HCT116 (cell line): ENCODE measurements at regions not wholly inside any gene's neighbourhood (a gene's known extent, or its start where the extent isn't known, plus 50 kb on each side); places are given as distances from the start of the nearest gene placed in this dataset.

ENCODE experiments used
- FOSL1 ChIP-seq: IDR thresholded peaks from 2 replicates; pipeline ENCODE4 v1.6.1; 2012; ENCODE audit warnings: low read depth
- JUND ChIP-seq: IDR thresholded peaks from 2 replicates; pipeline ENCODE4 v1.6.1; 2012
- MAX ChIP-seq: IDR thresholded peaks from 2 replicates; pipeline ENCODE4 v1.6.1; 2012
- POLR2AphosphoS5 ChIP-seq: IDR thresholded peaks from 2 replicates; pipeline ENCODE4 v1.6.1; 2011; ENCODE audit warnings: mild to moderate bottlenecking, low read depth, low read length, moderate library complexity
- REST ChIP-seq: IDR thresholded peaks from 2 replicates; pipeline ENCODE4 v1.6.1; 2012; ENCODE audit warnings: low read depth
- SRF ChIP-seq: IDR thresholded peaks from 2 replicates; pipeline ENCODE4 v1.6.1; 2012; ENCODE audit warnings: low read depth
- YY1 ChIP-seq: IDR thresholded peaks from 2 replicates; pipeline ENCODE4 v1.6.1; 2011; ENCODE audit warnings: low read length, low read depth, moderate library complexity, mild to moderate bottlenecking; ENCODE audit not compliant: insufficient replicate concordance; ENCODE audit errors: extremely low read depth
- ZNF274 ChIP-seq: fragments of 200-500 bp; sonication (Bioruptor generic); IDR thresholded peaks from 2 replicates; pipeline ENCODE4 v1.6.1; 2014; ENCODE audit warnings: mild to moderate bottlenecking, low read depth, low read length, inconsistent platforms
- TF ChIP-seq, protein P1 (sequence below), 3 experiments: fragments of 200-600 bp in 1 of 3; sonication (generic) in 1 of 3; IDR thresholded peaks in 2 of 3; conservative IDR thresholded peaks in 1 of 3; 2 replicates each; pipeline ENCODE4 v1.5.1; 2012 to 2017; ENCODE audit warnings: low read depth in 2 of 3, low read length in 2 of 3, antibody characterized with exemption in 1 of 3, borderline replicate concordance in 1 of 3, control low read depth in 1 of 3, mild to moderate bottlenecking in 1 of 3, mixed read lengths in 1 of 3, mixed run types in 1 of 3, moderate library complexity in 1 of 3; ENCODE audit not compliant: insufficient read depth in 1 of 3

- TF ChIP-seq POLR2AphosphoS5, result no peak
- TF ChIP-seq YY1, result no peak
- TF ChIP-seq, protein P1, sequence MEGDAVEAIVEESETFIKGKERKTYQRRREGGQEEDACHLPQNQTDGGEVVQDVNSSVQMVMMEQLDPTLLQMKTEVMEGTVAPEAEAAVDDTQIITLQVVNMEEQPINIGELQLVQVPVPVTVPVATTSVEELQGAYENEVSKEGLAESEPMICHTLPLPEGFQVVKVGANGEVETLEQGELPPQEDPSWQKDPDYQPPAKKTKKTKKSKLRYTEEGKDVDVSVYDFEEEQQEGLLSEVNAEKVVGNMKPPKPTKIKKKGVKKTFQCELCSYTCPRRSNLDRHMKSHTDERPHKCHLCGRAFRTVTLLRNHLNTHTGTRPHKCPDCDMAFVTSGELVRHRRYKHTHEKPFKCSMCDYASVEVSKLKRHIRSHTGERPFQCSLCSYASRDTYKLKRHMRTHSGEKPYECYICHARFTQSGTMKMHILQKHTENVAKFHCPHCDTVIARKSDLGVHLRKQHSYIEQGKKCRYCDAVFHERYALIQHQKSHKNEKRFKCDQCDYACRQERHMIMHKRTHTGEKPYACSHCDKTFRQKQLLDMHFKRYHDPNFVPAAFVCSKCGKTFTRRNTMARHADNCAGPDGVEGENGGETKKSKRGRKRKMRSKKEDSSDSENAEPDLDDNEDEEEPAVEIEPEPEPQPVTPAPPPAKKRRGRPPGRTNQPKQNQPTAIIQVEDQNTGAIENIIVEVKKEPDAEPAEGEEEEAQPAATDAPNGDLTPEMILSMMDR (IDR thresholded peaks at IDR 0.05 in 2 of 3, conservative IDR thresholded peaks at IDR 0.05 in 1 of 3; ENCODE audit: borderline replicate concordance in 1 of 3, insufficient read depth in 1 of 3, low read depth in 2 of 3, low read length in 2 of 3), result no peak
- no peak for TF ChIP-seq SRF
- no peak for TF ChIP-seq ZNF274
- no peak for TF ChIP-seq MAX
- no peak for TF ChIP-seq REST
- no peak for TF ChIP-seq JUND
- TF ChIP-seq FOSL1, result no peak
Observed at GRCh38 chr4:116862592-116862991, 222.8 kb downstream of the TRAM1L1 start.
